ENCODE measurements at regions not wholly inside any gene's neighbourhood (a gene's known extent, or its start where the extent isn't known, plus 50 kb on each side); places are given as distances from the start of the nearest gene placed in this dataset.

- TF ChIP-seq, protein P1, sequence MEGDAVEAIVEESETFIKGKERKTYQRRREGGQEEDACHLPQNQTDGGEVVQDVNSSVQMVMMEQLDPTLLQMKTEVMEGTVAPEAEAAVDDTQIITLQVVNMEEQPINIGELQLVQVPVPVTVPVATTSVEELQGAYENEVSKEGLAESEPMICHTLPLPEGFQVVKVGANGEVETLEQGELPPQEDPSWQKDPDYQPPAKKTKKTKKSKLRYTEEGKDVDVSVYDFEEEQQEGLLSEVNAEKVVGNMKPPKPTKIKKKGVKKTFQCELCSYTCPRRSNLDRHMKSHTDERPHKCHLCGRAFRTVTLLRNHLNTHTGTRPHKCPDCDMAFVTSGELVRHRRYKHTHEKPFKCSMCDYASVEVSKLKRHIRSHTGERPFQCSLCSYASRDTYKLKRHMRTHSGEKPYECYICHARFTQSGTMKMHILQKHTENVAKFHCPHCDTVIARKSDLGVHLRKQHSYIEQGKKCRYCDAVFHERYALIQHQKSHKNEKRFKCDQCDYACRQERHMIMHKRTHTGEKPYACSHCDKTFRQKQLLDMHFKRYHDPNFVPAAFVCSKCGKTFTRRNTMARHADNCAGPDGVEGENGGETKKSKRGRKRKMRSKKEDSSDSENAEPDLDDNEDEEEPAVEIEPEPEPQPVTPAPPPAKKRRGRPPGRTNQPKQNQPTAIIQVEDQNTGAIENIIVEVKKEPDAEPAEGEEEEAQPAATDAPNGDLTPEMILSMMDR (IDR thresholded peaks at IDR 0.05): no peak
- no peak for TF ChIP-seq POLR2A (IDR thresholded peaks at IDR 0.05)
These were observed 388.0 kb upstream of the CA10 start for GRCh38 chr17:52546493-52546892.
